Activated CD4-positive, alpha-beta T cell treated with anti-CD3 and anti-CD28 coated beads, Interleukin-2, amount 10 ng/mL, durations not matched to agents 7 days and 5 days (primary cell): ENCODE measurements at regions not wholly inside any gene's neighbourhood (a gene's known extent, or its start where the extent isn't known, plus 50 kb on each side); places are given as distances from the start of the nearest gene placed in this dataset.

Source experiments
- CTCF ChIA-PET: fragments of 350-600 bp; sonication (Branson Sonifier 250); formaldehyde crosslinking; loops from one replicate; lab custom pipeline; 2021; ENCODE audit warnings: antibody characterized with exemption; lab: Charles Lee
- POLR2A ChIA-PET: fragments of 350-600 bp; sonication (Branson Sonifier 250); formaldehyde crosslinking; loops from one replicate; lab custom pipeline; 2021; ENCODE audit warnings: antibody characterized with exemption; lab: Charles Lee
- DNase-seq: peaks from one replicate; pipeline ENCODE4 v3.0.0-alpha.2; 2020
- H3K27ac Mint-ChIP-seq: one replicate; pipeline ENCODE4 v1.8.0; 2021; ENCODE audit warnings: mild to moderate bottlenecking, moderate library complexity, mixed read lengths
- H3K27me3 Mint-ChIP-seq: one replicate; pipeline ENCODE4 v1.8.0; 2021; ENCODE audit warnings: mixed read lengths
- H3K36me3 Mint-ChIP-seq: one replicate; pipeline ENCODE4 v1.8.0; 2021; ENCODE audit warnings: low read depth, mixed read lengths
- H3K4me1 Mint-ChIP-seq: one replicate; pipeline ENCODE4 v1.8.0; 2021; ENCODE audit warnings: mixed read lengths
- H3K4me3 Mint-ChIP-seq: one replicate; pipeline ENCODE4 v1.8.0; 2021; ENCODE audit warnings: mild to moderate bottlenecking, moderate library complexity, mixed read lengths
- H3K9me3 Mint-ChIP-seq: one replicate; pipeline ENCODE4 v1.8.0; 2021; ENCODE audit warnings: mixed read lengths

GRCh38 chr2:133949595-133949994 is 304.3 kb upstream of the MGAT5 start:
- Mint-ChIP-seq H3K9me3 (peaks cover 4% of the 10 kb centered on the region), H3K36me3 (no peaks in the 10 kb centered on the region), H3K4me3 (no peak overlapping the region), H3K27me3 (peaks cover 3% of the 10 kb centered on the region), H3K4me1 (no peaks in the 10 kb centered on the region), H3K27ac (no peak overlapping the region)
- CTCF ChIA-PET = interaction anchor here (0.6 kb wide), 2 partner anchors 22 to 1567 kb away, joined by 3 to 4 read pairs; no protein-coding TSS in a partner anchor
- DNase-seq = no peak
- POLR2A ChIA-PET = no interaction called here

DNA sequence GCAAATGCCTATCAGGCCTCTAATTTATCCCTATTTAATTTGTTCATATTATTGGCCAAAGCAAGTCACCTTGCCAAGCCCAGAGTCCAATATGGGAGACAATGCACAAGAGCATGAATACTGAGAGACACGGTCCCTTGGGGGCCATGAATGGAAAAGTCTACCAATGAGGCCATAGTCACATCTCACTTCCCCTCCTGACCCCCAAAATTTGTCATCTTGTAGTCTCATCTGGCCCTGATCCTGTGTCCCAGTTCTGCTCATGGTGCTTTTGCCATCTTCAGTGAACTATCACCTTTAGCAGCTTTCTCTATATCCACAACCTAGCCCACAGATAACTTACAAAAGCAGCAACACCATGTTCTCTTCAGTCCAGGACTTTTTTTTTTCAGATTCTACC is 302.7 kb upstream of the MGAT5 start:
- Mint-ChIP-seq H3K4me1 (no peaks in the 10 kb centered on the region), H3K9me3 (no peaks in the 10 kb centered on the region), H3K27me3 (peaks cover 6% of the 10 kb centered on the region), H3K36me3 (no peaks in the 10 kb centered on the region), H3K27ac (no peak overlapping the region), H3K4me3 (no peak overlapping the region)
- CTCF ChIA-PET = no interaction called here
- POLR2A ChIA-PET = no interaction called here
- no peak for DNase-seq

GRCh38 chr2:133952420-133952819 is 301.5 kb upstream of the MGAT5 start:
- H3K9me3 Mint-ChIP-seq = no peaks in the 10 kb centered on the region
- no peaks in the 10 kb centered on the region for H3K36me3 Mint-ChIP-seq
- peaks cover 14% of the 10 kb centered on the region for H3K27me3 Mint-ChIP-seq
- H3K4me3 Mint-ChIP-seq = no peak overlapping the region
- no peak overlapping the region for H3K27ac Mint-ChIP-seq
- no peak for DNase-seq
- H3K4me1 Mint-ChIP-seq = no peaks in the 10 kb centered on the region
- ChIA-PET POLR2A (no interaction called here), CTCF (no interaction called here)

- DNase-seq = no peak
- Mint-ChIP-seq H3K9me3 (no peaks in the 10 kb centered on the region), H3K27ac (no peak overlapping the region), H3K36me3 (no peaks in the 10 kb centered on the region), H3K4me1 (no peaks in the 10 kb centered on the region), H3K4me3 (no peak overlapping the region), H3K27me3 (peaks cover 14% of the 10 kb centered on the region)
- POLR2A ChIA-PET = no interaction called here
- CTCF ChIA-PET = no interaction called here
Observed at GRCh38 chr2:133952896-133953295, 301.0 kb upstream of the MGAT5 start.

GRCh38 chr2:133953524-133953923 is 300.3 kb upstream of the MGAT5 start:
- Mint-ChIP-seq H3K4me1 (no peaks in the 10 kb centered on the region), H3K27ac (no peak overlapping the region), H3K36me3 (no peaks in the 10 kb centered on the region), H3K27me3 (peaks cover 14% of the 10 kb centered on the region), H3K9me3 (no peaks in the 10 kb centered on the region), H3K4me3 (no peak overlapping the region)
- CTCF ChIA-PET = no interaction called here
- DNase-seq = no peak
- POLR2A ChIA-PET = no interaction called here

- Mint-ChIP-seq H3K36me3 (no peaks in the 10 kb centered on the region), H3K4me1 (no peaks in the 10 kb centered on the region), H3K9me3 (no peaks in the 10 kb centered on the region), H3K27ac (no peak overlapping the region), H3K4me3 (no peak overlapping the region), H3K27me3 (peaks cover 14% of the 10 kb centered on the region)
- no peak for DNase-seq
- CTCF ChIA-PET = no interaction called here
- POLR2A ChIA-PET = no interaction called here
Observed at GRCh38 chr2:133954636-133955035, 299.2 kb upstream of the MGAT5 start.

- Mint-ChIP-seq H3K9me3 (no peaks in the 10 kb centered on the region), H3K27ac (no peak overlapping the region), H3K4me3 (no peak overlapping the region), H3K27me3 (peaks cover 14% of the 10 kb centered on the region), H3K4me1 (no peaks in the 10 kb centered on the region), H3K36me3 (no peaks in the 10 kb centered on the region)
- POLR2A ChIA-PET = no interaction called here
- DNase-seq = no peak
- CTCF ChIA-PET = no interaction called here
Observed at GRCh38 chr2:133955169-133955568, 298.7 kb upstream of the MGAT5 start.

DNA sequence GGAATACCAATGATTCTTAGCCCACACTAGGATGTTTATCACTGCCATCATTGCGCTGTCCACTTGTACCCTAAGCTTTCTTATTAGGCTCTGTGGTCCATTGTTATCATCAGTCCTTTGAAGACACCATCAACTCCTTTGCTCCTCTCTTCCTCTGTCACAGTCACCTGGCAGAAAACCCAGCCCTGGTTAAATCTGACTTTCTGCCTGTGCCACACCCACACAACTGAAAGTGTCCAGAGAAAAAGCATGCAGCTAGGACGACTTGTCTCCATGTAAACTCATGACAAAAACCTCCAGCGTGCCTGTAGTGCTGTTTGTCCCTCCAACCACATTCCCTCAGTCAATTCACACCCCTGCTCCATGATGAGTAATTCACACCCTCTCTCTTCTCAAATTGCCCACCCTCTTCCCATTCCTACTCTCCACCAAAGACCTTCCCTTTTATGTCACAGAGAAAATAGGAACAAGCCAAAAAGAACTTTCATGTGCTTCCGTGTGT is 297.4 kb upstream of the MGAT5 start:
- no peaks in the 10 kb centered on the region for H3K36me3 Mint-ChIP-seq
- POLR2A ChIA-PET = no interaction called here
- no peaks in the 10 kb centered on the region for H3K4me1 Mint-ChIP-seq

DNA sequence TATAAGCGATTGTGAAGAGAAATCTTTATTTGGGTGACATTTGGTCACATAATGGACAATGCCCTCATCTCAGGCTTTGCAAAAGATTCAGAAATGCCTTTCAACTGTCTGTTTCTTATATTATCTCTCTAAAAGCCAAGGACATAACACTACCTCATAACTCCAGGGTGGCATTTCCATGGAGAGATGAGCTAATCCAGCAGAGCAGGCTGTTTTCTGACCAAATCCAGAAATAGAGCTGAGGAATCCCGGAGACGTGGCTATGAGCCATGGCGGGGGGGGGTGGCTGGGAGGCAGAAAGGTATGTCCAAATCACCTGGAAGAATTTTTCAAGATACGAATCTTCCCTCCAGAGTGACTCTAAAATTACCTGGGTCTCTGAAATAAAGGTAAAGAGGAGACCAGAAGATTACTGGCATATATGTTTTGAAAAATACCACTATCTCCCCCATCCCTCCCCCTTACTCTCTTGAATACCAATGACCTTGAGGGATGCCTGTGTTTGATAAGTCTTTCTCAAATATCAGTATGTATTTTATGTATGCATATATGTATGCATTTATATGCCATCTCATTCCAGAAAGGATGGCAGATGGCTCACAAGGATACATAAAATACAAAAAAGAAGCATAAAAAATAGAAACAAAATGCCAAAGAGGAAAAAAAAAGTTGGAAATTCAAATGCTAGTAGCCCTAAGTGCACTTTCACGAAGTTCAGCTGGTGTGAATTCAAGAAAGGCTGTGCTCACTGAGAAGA is 296.0 kb upstream of the MGAT5 start:
- Mint-ChIP-seq H3K27me3 (peaks cover 11% of the 10 kb centered on the region), H3K9me3 (no peaks in the 10 kb centered on the region)

More for the DNA sequence above, 297.4 kb upstream of the MGAT5 start:
- CTCF ChIA-PET = no interaction called here
- no peaks in the 10 kb centered on the region for H3K9me3 Mint-ChIP-seq
- no peak for DNase-seq
- H3K27me3 Mint-ChIP-seq = peaks cover 11% of the 10 kb centered on the region
- H3K27ac Mint-ChIP-seq = no peak overlapping the region
- H3K4me3 Mint-ChIP-seq = no peak overlapping the region

GRCh38 chr2:133959066-133959465 is 294.8 kb upstream of the MGAT5 start:
- H3K27me3 Mint-ChIP-seq = peaks cover 11% of the 10 kb centered on the region
- POLR2A ChIA-PET = no interaction called here
- CTCF ChIA-PET = no interaction called here
- H3K4me3 Mint-ChIP-seq = no peak overlapping the region
- H3K36me3 Mint-ChIP-seq = no peaks in the 10 kb centered on the region
- H3K27ac Mint-ChIP-seq = no peak overlapping the region
- H3K4me1 Mint-ChIP-seq = no peaks in the 10 kb centered on the region
- DNase-seq = no peak
- no peaks in the 10 kb centered on the region for H3K9me3 Mint-ChIP-seq

More for the DNA sequence above, 296.0 kb upstream of the MGAT5 start:
- Mint-ChIP-seq H3K4me3 (no peak overlapping the region), H3K4me1 (no peaks in the 10 kb centered on the region), H3K36me3 (no peaks in the 10 kb centered on the region), H3K27ac (no peak overlapping the region)
- ChIA-PET POLR2A (no interaction called here), CTCF (no interaction called here)
- DNase-seq = no peak

DNA sequence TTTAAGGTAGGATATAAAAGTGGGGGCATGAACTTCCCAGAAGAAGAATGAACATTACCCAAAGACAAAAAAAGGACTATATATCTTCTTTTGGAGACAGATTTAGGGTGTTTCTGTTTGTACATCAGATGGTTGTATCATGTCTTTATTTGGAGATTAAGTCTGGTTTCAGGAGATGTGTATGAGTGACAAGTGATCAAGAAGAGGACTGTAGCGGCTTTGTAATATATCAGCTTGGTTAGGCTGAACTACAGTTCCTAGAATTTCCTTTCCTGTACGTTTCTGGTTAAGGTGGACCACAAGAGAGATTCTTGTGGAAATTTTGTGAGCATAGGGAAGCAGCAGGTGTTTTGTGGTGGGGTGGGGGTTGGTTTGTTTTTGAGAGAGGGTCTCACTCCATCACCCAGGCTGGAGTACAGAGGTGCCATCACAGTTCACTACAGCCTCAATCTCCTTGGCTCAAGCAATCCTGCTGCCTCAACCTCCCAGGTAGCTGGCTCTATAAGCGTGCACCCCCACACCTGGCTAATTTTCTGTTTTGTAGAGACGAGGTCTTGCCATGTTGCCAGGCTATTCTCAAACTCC is 287.1 kb upstream of the MGAT5 start:
- ChIA-PET CTCF (no interaction called here), POLR2A (no interaction called here)
- no peak for DNase-seq
- Mint-ChIP-seq H3K27me3 (peaks cover 10% of the 10 kb centered on the region), H3K9me3 (peaks cover 2% of the 10 kb centered on the region), H3K4me3 (no peak overlapping the region), H3K27ac (no peak overlapping the region), H3K36me3 (no peaks in the 10 kb centered on the region), H3K4me1 (peaks cover 11% of the 10 kb centered on the region)

- H3K4me3 Mint-ChIP-seq = no peak overlapping the region
- ChIA-PET CTCF (no interaction called here), POLR2A (no interaction called here)
- no peak overlapping the region for H3K27ac Mint-ChIP-seq
- peaks cover 11% of the 10 kb centered on the region for H3K4me1 Mint-ChIP-seq
- no peaks in the 10 kb centered on the region for H3K36me3 Mint-ChIP-seq
- H3K9me3 Mint-ChIP-seq = peaks cover 2% of the 10 kb centered on the region
- peaks cover 10% of the 10 kb centered on the region for H3K27me3 Mint-ChIP-seq
- no peak for DNase-seq
Observed at GRCh38 chr2:133967326-133967725, 286.5 kb upstream of the MGAT5 start.

- H3K36me3 Mint-ChIP-seq = no peaks in the 10 kb centered on the region
- H3K27me3 Mint-ChIP-seq = peaks cover 10% of the 10 kb centered on the region
- H3K27ac Mint-ChIP-seq = no peak overlapping the region
- ChIA-PET POLR2A (no interaction called here), CTCF (interaction anchor here (0.6 to 1.5 kb wide), 2 partner anchors 8 to 124 kb away, joined by 3 to 4 read pairs; no protein-coding TSS in a partner anchor)
- H3K4me1 Mint-ChIP-seq = peaks cover 11% of the 10 kb centered on the region
- no peak overlapping the region for H3K4me3 Mint-ChIP-seq
- peaks cover 2% of the 10 kb centered on the region for H3K9me3 Mint-ChIP-seq
- DNase-seq = no peak
Observed at GRCh38 chr2:133968446-133968845, 285.4 kb upstream of the MGAT5 start.
